Gastroesophageal sphincter (tissue), 4 donors: ENCODE measurements at regions not wholly inside any gene's neighbourhood (a gene's known extent, or its start where the extent isn't known, plus 50 kb on each side); places are given as distances from the start of the nearest gene placed in this dataset.
A peak's percentile ranks its signal among the peaks of the same experiment; 100 is the strongest.
"Not testable (repeated sequence)": the region's sequence is repeated elsewhere in the genome, so short reads cannot be mapped to it uniquely, and the experiment has no call there.

Source experiments
- ATAC-seq: fragments of 150-250 bp; one replicate; pipeline ENCODE4 v1.9.1; 2016; ENCODE audit warnings: mild to moderate bottlenecking, moderate library complexity
- H3K27ac ChIP-seq, 4 donors: fragments of 200-600 bp; sonication (generic) in 3 of 4; 1 replicate in 3 of 4; 2 replicates in 1 of 4; pipeline ENCODE4 v1.5.1; 2016 to 2019
- H3K27me3 ChIP-seq: fragments of 200-600 bp; sonication (generic); one replicate; pipeline ENCODE4 v1.5.1; 2019
- H3K36me3 ChIP-seq, 2 donors: fragments of 200-600 bp; sonication (generic); one replicate each; pipeline ENCODE4 v1.5.1; 2019; ENCODE audit warnings: control low read depth in 1 of 2
- H3K4me1 ChIP-seq, 3 donors: fragments of 200-600 bp; sonication (generic); 1 replicate in 2 of 3; 2 replicates in 1 of 3; pipeline ENCODE4 v1.5.1; 2016 to 2019; ENCODE audit warnings: control low read depth in 2 of 3
- H3K4me3 ChIP-seq, 2 donors: fragments of 200-600 bp; sonication (generic); one replicate each; pipeline ENCODE4 v1.5.1; 2019; ENCODE audit warnings: mild to moderate bottlenecking in 1 of 2, moderate library complexity in 1 of 2
- H3K9me3 ChIP-seq, 3 donors: fragments of 200-600 bp; sonication (generic); one replicate each; pipeline ENCODE4 v1.5.1; 2017 to 2019; ENCODE audit warnings: control low read depth in 2 of 3
- CTCF ChIP-seq, 4 experiments: fragments of 200-600 bp in 2 of 4; fragments of 450-650 bp in 2 of 4; sonication (generic) in 1 of 4; IDR thresholded peaks; one replicate each; pipeline ENCODE4 v1.5.1; 2017 to 2019; ENCODE audit warnings: antibody characterized with exemption in 4 of 4, mild to moderate bottlenecking in 2 of 4, moderate library complexity in 2 of 4
- EP300 ChIP-seq: sonication (generic); formaldehyde crosslinking; IDR thresholded peaks from one replicate; pipeline ENCODE4 v1.6.1; 2017; ENCODE audit warnings: antibody characterized with exemption, mild to moderate bottlenecking
- POLR2A ChIP-seq, 2 donors: fragments of 450-650 bp; IDR thresholded peaks; one replicate each; pipeline ENCODE4 v1.6.1; 2017; ENCODE audit warnings: antibody characterized with exemption in 2 of 2, mild to moderate bottlenecking in 2 of 2, moderate library complexity in 1 of 2
- POLR2AphosphoS5 ChIP-seq: sonication (generic); formaldehyde crosslinking; IDR thresholded peaks from one replicate; pipeline ENCODE4 v1.6.1; 2017; ENCODE audit warnings: antibody characterized with exemption
- WGBS, 2 donors: methylation state at CpG; one replicate each; pipeline ENCODE4 v1.1.5; 2018; ENCODE audit warnings: low coverage in 1 of 2; 5-methylcytosine and 5-hydroxymethylcytosine counted together

GRCh38 chr6:10082385-10082784, 332.5 kb downstream of the TFAP2A start:
- Histone ChIP-seq H3K4me3 (no peak overlapping the region), H3K27ac (no peak overlapping the region), H3K9me3 (no peaks in the 10 kb centered on the region), H3K4me1 (no peaks in the 10 kb centered on the region), H3K27me3 (peaks cover 10% of the 10 kb centered on the region), H3K36me3 (no peaks in the 10 kb centered on the region)
- no peak for TF ChIP-seq CTCF (IDR thresholded peaks at IDR 0.05)
- TF ChIP-seq EP300 = no peak
- TF ChIP-seq POLR2A (IDR thresholded peaks at IDR 0.05) = no peak
- no peak for TF ChIP-seq POLR2AphosphoS5
- peak; percentile 51 for ATAC-seq
- WGBS, 2 donors = 25% methylated on average over 1 of the region's 1 CpG; no CpG with 5 or more reads in 1 of the 2 donors

GRCh38 chr6:10081957-10082356, 332.9 kb downstream of the TFAP2A start:
- no peak overlapping the region for H3K27ac ChIP-seq
- H3K4me1 ChIP-seq = no peaks in the 10 kb centered on the region
- H3K9me3 ChIP-seq = no peaks in the 10 kb centered on the region
- TF ChIP-seq POLR2A (IDR thresholded peaks at IDR 0.05) = no peak
- no peak for TF ChIP-seq CTCF (IDR thresholded peaks at IDR 0.05)
- no peak for TF ChIP-seq POLR2AphosphoS5
- TF ChIP-seq EP300 = no peak
- H3K27me3 ChIP-seq = peaks cover 10% of the 10 kb centered on the region
- H3K4me3 ChIP-seq = no peak overlapping the region
- H3K36me3 ChIP-seq = no peaks in the 10 kb centered on the region
- ATAC-seq = no peak
- 33 to 78% methylated on average over 1 of the region's 1 CpG for WGBS, 2 donors

GRCh38 chr6:10081075-10081474, 333.8 kb downstream of the TFAP2A start:
- no peak for TF ChIP-seq POLR2A (IDR thresholded peaks at IDR 0.05)
- TF ChIP-seq EP300 = no peak
- TF ChIP-seq CTCF (IDR thresholded peaks at IDR 0.05) = no peak
- no peak for TF ChIP-seq POLR2AphosphoS5
- no peaks in the 10 kb centered on the region for H3K36me3 ChIP-seq
- ATAC-seq = no peak
- 93 to 100% methylated on average over 2 to 6 of the region's 6 CpGs for WGBS, 2 donors
- no peak overlapping the region for H3K4me3 ChIP-seq
- peaks cover 10% of the 10 kb centered on the region for H3K27me3 ChIP-seq
- H3K27ac ChIP-seq = no peak overlapping the region
- no peaks in the 10 kb centered on the region for H3K4me1 ChIP-seq
- no peaks in the 10 kb centered on the region for H3K9me3 ChIP-seq

GRCh38 chr6:10080561-10080960, 334.3 kb downstream of the TFAP2A start:
- Histone ChIP-seq H3K9me3 (no peaks in the 10 kb centered on the region), H3K4me1 (no peaks in the 10 kb centered on the region), H3K27me3 (peaks cover 10% of the 10 kb centered on the region), H3K4me3 (no peak overlapping the region), H3K36me3 (no peaks in the 10 kb centered on the region), H3K27ac (no peak overlapping the region)
- TF ChIP-seq EP300 (no peak), POLR2A (IDR thresholded peaks at IDR 0.05) (no peak), CTCF (IDR thresholded peaks at IDR 0.05) (no peak), POLR2AphosphoS5 (no peak)
- no peak for ATAC-seq
- WGBS, 2 donors = 88 to 94% methylated on average over 4 of the region's 4 CpGs

GRCh38 chr6:10078581-10078980, 336.3 kb downstream of the TFAP2A start:
- ATAC-seq = no peak
- Histone ChIP-seq H3K4me3 (no peak overlapping the region), H3K9me3 (no peaks in the 10 kb centered on the region), H3K4me1 (no peaks in the 10 kb centered on the region), H3K36me3 (no peaks in the 10 kb centered on the region), H3K27me3 (peaks cover 10% of the 10 kb centered on the region), H3K27ac (no peak overlapping the region)
- 73 to 77% methylated on average over 6 of the region's 6 CpGs for WGBS, 2 donors
- no peak for TF ChIP-seq POLR2A (IDR thresholded peaks at IDR 0.05)
- no peak for TF ChIP-seq POLR2AphosphoS5
- no peak for TF ChIP-seq EP300
- no peak for TF ChIP-seq CTCF (IDR thresholded peaks at IDR 0.05)

- not testable (repeated sequence) for H3K27me3 ChIP-seq, H3K36me3 ChIP-seq, H3K9me3 ChIP-seq, H3K27ac ChIP-seq, ATAC-seq, H3K4me1 ChIP-seq, H3K4me3 ChIP-seq
- WGBS, 2 donors = no CpG with 5 or more reads among the region's 45 CpGs
Measured at GRCh38 chr6:10074726-10075125, 340.1 kb downstream of the TFAP2A start.
